ENCODE measurements at regions not wholly inside any gene's neighbourhood (a gene's known extent, or its start where the extent isn't known, plus 50 kb on each side); places are given as distances from the start of the nearest gene placed in this dataset.
"Not testable (repeated sequence)": the region's sequence is repeated elsewhere in the genome, so short reads cannot be mapped to it uniquely, and the experiment has no call there.

- Histone ChIP-seq H3K27me3 (replicated peaks; ENCODE audit: insufficient read depth, low read length) (no peaks in the 10 kb centered on the region), H3K4me2 (ENCODE audit: low read depth, low read length) (no peak overlapping the region), H3F3A (ENCODE audit: insufficient read depth, low read length) (no peaks in the 10 kb centered on the region), H2AFZ (ENCODE audit: low read length) (no peak overlapping the region), H3K9me2 (replicated peaks; ENCODE audit: insufficient read depth, low read length) (no peaks in the 10 kb centered on the region), H3K4me3 (ENCODE audit: low read length) (no peak overlapping the region), H3K4me1 (ENCODE audit: low read length) (no peaks in the 10 kb centered on the region), H3K9me3 (replicated peaks; ENCODE audit: insufficient read depth, low read length) (no peaks in the 10 kb centered on the region), H4K20me1 (ENCODE audit: insufficient read depth, low read length) (no peaks in the 10 kb centered on the region), H3K27ac (ENCODE audit: low read length) (no peak overlapping the region), H3K9ac (ENCODE audit: low read length) (no peak overlapping the region), H3K79me2 (ENCODE audit: low read length) (no peaks in the 10 kb centered on the region), H3K36me3 (replicated peaks; ENCODE audit: insufficient read depth, low read length) (no peaks in the 10 kb centered on the region)
- no peak for DNase-seq
- TF ChIP-seq EZH2phosphoT487 (IDR thresholded peaks at IDR 0.05; ENCODE audit: low read length) (no peak), CTCF (IDR thresholded peaks at IDR 0.05; ENCODE audit: low read length) (no peak), EZH2 (optimal IDR thresholded peaks at IDR 0.05; ENCODE audit: low read depth, low read length) (no peak)
These were observed 71.0 kb upstream of the THRB start for GRCh38 chr3:24565656-24566055.

- Histone ChIP-seq H3K36me3 (replicated peaks; ENCODE audit: insufficient read depth, low read length) (no peaks in the 10 kb centered on the region), H3K4me2 (ENCODE audit: low read depth, low read length) (no peak overlapping the region), H3K9ac (ENCODE audit: low read length) (no peak overlapping the region), H2AFZ (ENCODE audit: low read length) (no peak overlapping the region), H3K9me3 (replicated peaks; ENCODE audit: insufficient read depth, low read length) (no peaks in the 10 kb centered on the region), H3K9me2 (replicated peaks; ENCODE audit: insufficient read depth, low read length) (no peaks in the 10 kb centered on the region), H3K4me3 (ENCODE audit: low read length) (no peak overlapping the region), H3K27me3 (replicated peaks; ENCODE audit: insufficient read depth, low read length) (no peaks in the 10 kb centered on the region), H3K79me2 (ENCODE audit: low read length) (no peaks in the 10 kb centered on the region), H3K4me1 (ENCODE audit: low read length) (no peaks in the 10 kb centered on the region), H4K20me1 (ENCODE audit: insufficient read depth, low read length) (no peaks in the 10 kb centered on the region), H3F3A (ENCODE audit: insufficient read depth, low read length) (no peaks in the 10 kb centered on the region), H3K27ac (ENCODE audit: low read length) (no peak overlapping the region)
- DNase-seq = no peak
- TF ChIP-seq CTCF (IDR thresholded peaks at IDR 0.05; ENCODE audit: low read length) (no peak), EZH2 (optimal IDR thresholded peaks at IDR 0.05; ENCODE audit: low read depth, low read length) (no peak)
These were observed 72.3 kb upstream of the THRB start for GRCh38 chr3:24566927-24567326.

GRCh38 chr3:24572409-24572808 is 77.8 kb upstream of the THRB start:
- H3K4me2 ChIP-seq (ENCODE audit: low read depth, low read length); H3K27me3 ChIP-seq (replicated peaks; ENCODE audit: insufficient read depth, low read length); H3F3A ChIP-seq (ENCODE audit: insufficient read depth, low read length); H3K4me3 ChIP-seq (ENCODE audit: low read length); H3K27ac ChIP-seq (ENCODE audit: low read length); DNase-seq; H3K4me1 ChIP-seq (ENCODE audit: low read length); H3K9me2 ChIP-seq (replicated peaks; ENCODE audit: insufficient read depth, low read length); H4K20me1 ChIP-seq (ENCODE audit: insufficient read depth, low read length); H3K36me3 ChIP-seq (replicated peaks; ENCODE audit: insufficient read depth, low read length); H3K79me2 ChIP-seq (ENCODE audit: low read length); H2AFZ ChIP-seq (ENCODE audit: low read length); H3K9ac ChIP-seq (ENCODE audit: low read length); H3K9me3 ChIP-seq (replicated peaks; ENCODE audit: insufficient read depth, low read length): not testable (repeated sequence)

GRCh38 chr3:24573576-24573975 is 78.9 kb upstream of the THRB start:
- Histone ChIP-seq H3K4me3 (ENCODE audit: low read length) (no peak overlapping the region), H3K9me3 (replicated peaks; ENCODE audit: insufficient read depth, low read length) (no peaks in the 10 kb centered on the region), H3K4me2 (ENCODE audit: low read depth, low read length) (no peak overlapping the region), H3K36me3 (replicated peaks; ENCODE audit: insufficient read depth, low read length) (no peaks in the 10 kb centered on the region), H3K27me3 (replicated peaks; ENCODE audit: insufficient read depth, low read length) (no peaks in the 10 kb centered on the region), H3K9me2 (replicated peaks; ENCODE audit: insufficient read depth, low read length) (no peaks in the 10 kb centered on the region), H3K27ac (ENCODE audit: low read length) (no peak overlapping the region), H4K20me1 (ENCODE audit: insufficient read depth, low read length) (no peaks in the 10 kb centered on the region), H3K9ac (ENCODE audit: low read length) (no peak overlapping the region), H2AFZ (ENCODE audit: low read length) (no peak overlapping the region), H3K79me2 (ENCODE audit: low read length) (no peaks in the 10 kb centered on the region), H3F3A (ENCODE audit: insufficient read depth, low read length) (no peaks in the 10 kb centered on the region), H3K4me1 (ENCODE audit: low read length) (no peaks in the 10 kb centered on the region)
- no peak for TF ChIP-seq EZH2 (optimal IDR thresholded peaks at IDR 0.05; ENCODE audit: low read depth, low read length)
- TF ChIP-seq EZH2phosphoT487 (IDR thresholded peaks at IDR 0.05; ENCODE audit: low read length) = no peak
- no peak for TF ChIP-seq CTCF (IDR thresholded peaks at IDR 0.05; ENCODE audit: low read length)
- no peak for DNase-seq
